HepG2 (cell line): ENCODE measurements at regions not wholly inside any gene's neighbourhood (a gene's known extent, or its start where the extent isn't known, plus 50 kb on each side); places are given as distances from the start of the nearest gene placed in this dataset.

Source experiments
- STAG1 ChIP-seq: sonication (generic); formaldehyde crosslinking; IDR thresholded peaks from 2 replicates; pipeline ENCODE4 v1.4.0; 2020; ENCODE audit warnings: missing genetic modification reagents
- ZNF616 ChIP-seq: sonication (generic); formaldehyde crosslinking; IDR thresholded peaks from 2 replicates; pipeline ENCODE4 v1.5.0; 2020; ENCODE audit warnings: low read depth, mild to moderate bottlenecking, missing genetic modification reagents

- TF ChIP-seq ZNF616 (CRISPR knock-in tag) = no peak
- TF ChIP-seq STAG1 (CRISPR knock-in tag) = no peak
Measured at GRCh38 chr4:81785338-81785737, 313.6 kb upstream of the RASGEF1B start.
